Liver (tissue), 8 donors: ENCODE measurements at regions not wholly inside any gene's neighbourhood (a gene's known extent, or its start where the extent isn't known, plus 50 kb on each side); places are given as distances from the start of the nearest gene placed in this dataset.

Experiments used
- DNase-seq: peaks from one replicate; pipeline ENCODE4 v3.0.0-alpha.2; 2017; ENCODE audit warnings: low spot score
- H3K27ac ChIP-seq, 2 donors: one replicate each; pipeline ENCODE4 v1.7.0; 2013; ENCODE audit warnings: inconsistent platforms in 2 of 2, low read length in 2 of 2, control low read depth in 1 of 2, low read depth in 1 of 2, mild to moderate bottlenecking in 1 of 2
- H3K27me3 ChIP-seq, 4 donors: one replicate each; pipeline versions ENCODE4 v1.6.1 to v1.7.0; 2013; ENCODE audit warnings: low read length in 3 of 4, inconsistent platforms in 1 of 4, mild to moderate bottlenecking in 1 of 4, moderate library complexity in 1 of 4; ENCODE audit not compliant: control insufficient read depth in 4 of 4, insufficient read depth in 4 of 4
- H3K36me3 ChIP-seq, 4 donors: one replicate each; pipeline versions ENCODE4 v1.6.1 to v1.7.0; 2013; ENCODE audit warnings: low read length in 3 of 4, mild to moderate bottlenecking in 3 of 4, low read depth in 1 of 4, moderate library complexity in 1 of 4; ENCODE audit not compliant: control insufficient read depth in 4 of 4, insufficient read depth in 3 of 4
- H3K4me1 ChIP-seq, 4 donors: one replicate each; pipeline versions ENCODE4 v1.6.1 to v1.7.0; 2013; ENCODE audit warnings: low read length in 3 of 4, mild to moderate bottlenecking in 3 of 4, moderate library complexity in 1 of 4; ENCODE audit not compliant: control insufficient read depth in 4 of 4, insufficient read depth in 4 of 4
- H3K4me3 ChIP-seq, 3 donors: one replicate each; pipeline versions ENCODE4 v1.6.1 to v1.7.0; 2013; ENCODE audit warnings: low read length in 3 of 3, control low read depth in 1 of 3, low read depth in 1 of 3, mild to moderate bottlenecking in 1 of 3
- H3K9ac ChIP-seq, 2 donors: one replicate each; pipeline ENCODE4 v1.7.0; 2013; ENCODE audit warnings: low read length in 2 of 2, mild to moderate bottlenecking in 2 of 2, moderate library complexity in 2 of 2, control low read depth in 1 of 2, low read depth in 1 of 2
- H3K9me3 ChIP-seq, 4 donors: one replicate each; pipeline versions ENCODE4 v1.6.1 to v1.7.0; 2013; ENCODE audit warnings: low read length in 3 of 4; ENCODE audit not compliant: control insufficient read depth in 4 of 4
- EGR1 ChIP-seq, 2 donors: IDR thresholded peaks; 2 replicates each; pipeline ENCODE4 v1.6.1; 2016 to 2018; ENCODE audit warnings: antibody characterized with exemption in 2 of 2, low read depth in 2 of 2
- FOXA1 ChIP-seq: IDR thresholded peaks from 2 replicates; pipeline ENCODE4 v1.6.1; 2016; ENCODE audit warnings: antibody characterized with exemption
- FOXA2 ChIP-seq: IDR thresholded peaks from 2 replicates; pipeline ENCODE4 v1.6.1; 2016; ENCODE audit warnings: antibody characterized with exemption
- GABPA ChIP-seq, 2 donors: IDR thresholded peaks in 1 of 2; conservative IDR thresholded peaks in 1 of 2; 2 replicates each; pipeline ENCODE4 v1.6.1; 2016; ENCODE audit warnings: antibody characterized with exemption in 2 of 2, mild to moderate bottlenecking in 1 of 2, moderate library complexity in 1 of 2
- HNF4A ChIP-seq, 2 donors: conservative IDR thresholded peaks; 2 replicates each; pipeline ENCODE4 v1.6.1; 2016; ENCODE audit warnings: antibody characterized with exemption in 2 of 2, mild to moderate bottlenecking in 2 of 2
- HNF4G ChIP-seq: IDR thresholded peaks from 2 replicates; pipeline ENCODE4 v1.6.1; 2016; ENCODE audit warnings: antibody characterized with exemption
- JUND ChIP-seq, 2 donors: IDR thresholded peaks; 2 replicates each; pipeline ENCODE4 v1.6.1; 2016; ENCODE audit warnings: antibody characterized with exemption in 2 of 2
- NR2F2 ChIP-seq: IDR thresholded peaks from 2 replicates; pipeline ENCODE4 v1.6.1; 2016; ENCODE audit warnings: antibody characterized with exemption
- RAD21 ChIP-seq, 2 donors: IDR thresholded peaks; 2 replicates each; pipeline ENCODE4 v1.6.1; 2016; ENCODE audit warnings: antibody characterized with exemption in 2 of 2, mild to moderate bottlenecking in 2 of 2
- RXRA ChIP-seq, 2 donors: IDR thresholded peaks; 2 replicates each; pipeline ENCODE4 v1.6.1; 2017 to 2018; ENCODE audit warnings: antibody characterized with exemption in 2 of 2, mild to moderate bottlenecking in 1 of 2
- SP1 ChIP-seq: IDR thresholded peaks from 2 replicates; pipeline ENCODE4 v1.6.1; 2018; ENCODE audit warnings: antibody characterized with exemption, mild to moderate bottlenecking
- TAF1 ChIP-seq: conservative IDR thresholded peaks from 2 replicates; pipeline ENCODE4 v1.6.1; 2016; ENCODE audit warnings: antibody characterized with exemption, mild to moderate bottlenecking
- YY1 ChIP-seq: IDR thresholded peaks from 2 replicates; pipeline ENCODE4 v1.6.1; 2016; ENCODE audit warnings: antibody characterized with exemption, mild to moderate bottlenecking
- WGBS: extraction: QIAGEN DNeasy Blood & Tissue Kit; methylation state at CpG from one replicate; pipeline ENCODE4 v1.1.7; 2013; 5-methylcytosine and 5-hydroxymethylcytosine counted together
- TF ChIP-seq, protein P1 (sequence below): IDR thresholded peaks from 2 replicates; pipeline ENCODE4 v1.6.1; 2016; ENCODE audit warnings: antibody characterized with exemption, mild to moderate bottlenecking
- TF ChIP-seq, protein P2 (sequence below): IDR thresholded peaks from 2 replicates; pipeline ENCODE4 v1.6.1; 2016; ENCODE audit warnings: antibody characterized with exemption
- TF ChIP-seq, protein P3 (sequence below): IDR thresholded peaks from 2 replicates; pipeline ENCODE4 v1.6.1; 2016; ENCODE audit warnings: antibody characterized with exemption
- TF ChIP-seq, protein P4 (sequence below): fragments of 150-350 bp; IDR thresholded peaks from 2 replicates; pipeline ENCODE4 v1.5.1; 2017; ENCODE audit warnings: improper control_type of control experiment, low read depth, low read length; ENCODE audit not compliant: missing input control
- TF ChIP-seq, protein P5 (sequence below): IDR thresholded peaks from 2 replicates; pipeline ENCODE4 v1.6.1; 2016; ENCODE audit warnings: antibody characterized with exemption
- donor health status: healthy.
- donor health status: healthy.
- donor health status: healthy.
- donor health status: healthy.
- donor health status: healthy.

DNA sequence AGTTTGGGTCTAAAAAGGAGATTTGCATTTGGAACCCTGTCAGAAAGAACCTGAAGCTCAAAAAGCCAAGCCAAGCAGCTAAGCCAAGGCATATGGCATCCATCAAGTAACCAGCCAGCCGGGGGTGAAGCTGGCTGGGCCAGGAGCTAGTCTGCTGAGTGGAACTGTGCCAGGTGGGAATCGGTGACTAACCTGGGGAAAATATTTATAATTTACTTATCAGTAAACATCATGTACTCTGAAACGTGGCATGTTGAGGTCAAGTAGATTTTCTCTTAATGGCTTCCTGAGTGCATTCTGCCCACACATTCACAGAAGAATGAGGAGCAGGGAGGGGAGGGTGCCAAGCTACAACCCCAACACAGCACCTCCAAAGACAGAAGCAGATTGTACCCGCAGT is 70.5 kb upstream of the SESN3 start:
- no peaks in the 10 kb centered on the region for H3K27me3 ChIP-seq
- DNase-seq: no peak
- H3K4me3 ChIP-seq: no peak overlapping the region
- H3K36me3 ChIP-seq: no peaks in the 10 kb centered on the region
- H3K9ac ChIP-seq: no peak overlapping the region
- no peak overlapping the region for H3K27ac ChIP-seq
- WGBS: 56% methylated on average over 4 of the region's 4 CpGs
- H3K4me1 ChIP-seq: no peaks in the 10 kb centered on the region
- no peaks in the 10 kb centered on the region for H3K9me3 ChIP-seq
- TF ChIP-seq SP1 (no peak), TAF1 (no peak), HNF4A (conservative IDR thresholded peaks at IDR 0.05) (no peak), FOXA1 (no peak), HNF4G (no peak), EGR1 (IDR thresholded peaks at IDR 0.05; ENCODE audit: low read depth in 2 of 2) (no peak), YY1 (no peak), RXRA (IDR thresholded peaks at IDR 0.05) (no peak), NR2F2 (no peak), GABPA (IDR thresholded peaks at IDR 0.05 in 1 of 2, conservative IDR thresholded peaks at IDR 0.05 in 1 of 2) (no peak), FOXA2 (no peak), RAD21 (IDR thresholded peaks at IDR 0.05) (no peak), JUND (IDR thresholded peaks at IDR 0.05) (no peak)
- TF ChIP-seq, protein P1, sequence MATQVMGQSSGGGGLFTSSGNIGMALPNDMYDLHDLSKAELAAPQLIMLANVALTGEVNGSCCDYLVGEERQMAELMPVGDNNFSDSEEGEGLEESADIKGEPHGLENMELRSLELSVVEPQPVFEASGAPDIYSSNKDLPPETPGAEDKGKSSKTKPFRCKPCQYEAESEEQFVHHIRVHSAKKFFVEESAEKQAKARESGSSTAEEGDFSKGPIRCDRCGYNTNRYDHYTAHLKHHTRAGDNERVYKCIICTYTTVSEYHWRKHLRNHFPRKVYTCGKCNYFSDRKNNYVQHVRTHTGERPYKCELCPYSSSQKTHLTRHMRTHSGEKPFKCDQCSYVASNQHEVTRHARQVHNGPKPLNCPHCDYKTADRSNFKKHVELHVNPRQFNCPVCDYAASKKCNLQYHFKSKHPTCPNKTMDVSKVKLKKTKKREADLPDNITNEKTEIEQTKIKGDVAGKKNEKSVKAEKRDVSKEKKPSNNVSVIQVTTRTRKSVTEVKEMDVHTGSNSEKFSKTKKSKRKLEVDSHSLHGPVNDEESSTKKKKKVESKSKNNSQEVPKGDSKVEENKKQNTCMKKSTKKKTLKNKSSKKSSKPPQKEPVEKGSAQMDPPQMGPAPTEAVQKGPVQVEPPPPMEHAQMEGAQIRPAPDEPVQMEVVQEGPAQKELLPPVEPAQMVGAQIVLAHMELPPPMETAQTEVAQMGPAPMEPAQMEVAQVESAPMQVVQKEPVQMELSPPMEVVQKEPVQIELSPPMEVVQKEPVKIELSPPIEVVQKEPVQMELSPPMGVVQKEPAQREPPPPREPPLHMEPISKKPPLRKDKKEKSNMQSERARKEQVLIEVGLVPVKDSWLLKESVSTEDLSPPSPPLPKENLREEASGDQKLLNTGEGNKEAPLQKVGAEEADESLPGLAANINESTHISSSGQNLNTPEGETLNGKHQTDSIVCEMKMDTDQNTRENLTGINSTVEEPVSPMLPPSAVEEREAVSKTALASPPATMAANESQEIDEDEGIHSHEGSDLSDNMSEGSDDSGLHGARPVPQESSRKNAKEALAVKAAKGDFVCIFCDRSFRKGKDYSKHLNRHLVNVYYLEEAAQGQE: no peak
- TF ChIP-seq, protein P2, sequence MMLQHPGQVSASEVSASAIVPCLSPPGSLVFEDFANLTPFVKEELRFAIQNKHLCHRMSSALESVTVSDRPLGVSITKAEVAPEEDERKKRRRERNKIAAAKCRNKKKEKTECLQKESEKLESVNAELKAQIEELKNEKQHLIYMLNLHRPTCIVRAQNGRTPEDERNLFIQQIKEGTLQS: no peak
- TF ChIP-seq, protein P3, sequence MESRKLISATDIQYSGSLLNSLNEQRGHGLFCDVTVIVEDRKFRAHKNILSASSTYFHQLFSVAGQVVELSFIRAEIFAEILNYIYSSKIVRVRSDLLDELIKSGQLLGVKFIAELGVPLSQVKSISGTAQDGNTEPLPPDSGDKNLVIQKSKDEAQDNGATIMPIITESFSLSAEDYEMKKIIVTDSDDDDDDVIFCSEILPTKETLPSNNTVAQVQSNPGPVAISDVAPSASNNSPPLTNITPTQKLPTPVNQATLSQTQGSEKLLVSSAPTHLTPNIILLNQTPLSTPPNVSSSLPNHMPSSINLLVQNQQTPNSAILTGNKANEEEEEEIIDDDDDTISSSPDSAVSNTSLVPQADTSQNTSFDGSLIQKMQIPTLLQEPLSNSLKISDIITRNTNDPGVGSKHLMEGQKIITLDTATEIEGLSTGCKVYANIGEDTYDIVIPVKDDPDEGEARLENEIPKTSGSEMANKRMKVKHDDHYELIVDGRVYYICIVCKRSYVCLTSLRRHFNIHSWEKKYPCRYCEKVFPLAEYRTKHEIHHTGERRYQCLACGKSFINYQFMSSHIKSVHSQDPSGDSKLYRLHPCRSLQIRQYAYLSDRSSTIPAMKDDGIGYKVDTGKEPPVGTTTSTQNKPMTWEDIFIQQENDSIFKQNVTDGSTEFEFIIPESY: no peak
- TF ChIP-seq, protein P4, sequence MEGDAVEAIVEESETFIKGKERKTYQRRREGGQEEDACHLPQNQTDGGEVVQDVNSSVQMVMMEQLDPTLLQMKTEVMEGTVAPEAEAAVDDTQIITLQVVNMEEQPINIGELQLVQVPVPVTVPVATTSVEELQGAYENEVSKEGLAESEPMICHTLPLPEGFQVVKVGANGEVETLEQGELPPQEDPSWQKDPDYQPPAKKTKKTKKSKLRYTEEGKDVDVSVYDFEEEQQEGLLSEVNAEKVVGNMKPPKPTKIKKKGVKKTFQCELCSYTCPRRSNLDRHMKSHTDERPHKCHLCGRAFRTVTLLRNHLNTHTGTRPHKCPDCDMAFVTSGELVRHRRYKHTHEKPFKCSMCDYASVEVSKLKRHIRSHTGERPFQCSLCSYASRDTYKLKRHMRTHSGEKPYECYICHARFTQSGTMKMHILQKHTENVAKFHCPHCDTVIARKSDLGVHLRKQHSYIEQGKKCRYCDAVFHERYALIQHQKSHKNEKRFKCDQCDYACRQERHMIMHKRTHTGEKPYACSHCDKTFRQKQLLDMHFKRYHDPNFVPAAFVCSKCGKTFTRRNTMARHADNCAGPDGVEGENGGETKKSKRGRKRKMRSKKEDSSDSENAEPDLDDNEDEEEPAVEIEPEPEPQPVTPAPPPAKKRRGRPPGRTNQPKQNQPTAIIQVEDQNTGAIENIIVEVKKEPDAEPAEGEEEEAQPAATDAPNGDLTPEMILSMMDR: no peak
- TF ChIP-seq, protein P5, sequence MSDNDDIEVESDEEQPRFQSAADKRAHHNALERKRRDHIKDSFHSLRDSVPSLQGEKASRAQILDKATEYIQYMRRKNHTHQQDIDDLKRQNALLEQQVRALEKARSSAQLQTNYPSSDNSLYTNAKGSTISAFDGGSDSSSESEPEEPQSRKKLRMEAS: no peak
